Activated CD8-positive, alpha-beta T cell treated with anti-CD3 and anti-CD28 coated beads, Interleukin-2, amount 10 ng/mL, durations not matched to agents 7 days and 5 days (primary cell): ENCODE measurements at regions not wholly inside any gene's neighbourhood (a gene's known extent, or its start where the extent isn't known, plus 50 kb on each side); places are given as distances from the start of the nearest gene placed in this dataset.

Source experiments
- ATAC-seq: fragments of 150-1000 bp; cut with Tn5 transposase; one replicate; pipeline ENCODE4 v1.10.0; 2021; ENCODE audit warnings: moderate library complexity
- CTCF ChIA-PET: fragments of 350-600 bp; sonication (Branson Sonifier 250); formaldehyde crosslinking; loops from one replicate; lab custom pipeline; 2021; ENCODE audit warnings: antibody characterized with exemption; lab: Charles Lee
- POLR2A ChIA-PET: fragments of 350-600 bp; sonication (Branson Sonifier 250); formaldehyde crosslinking; loops from one replicate; lab custom pipeline; 2021; ENCODE audit warnings: antibody characterized with exemption; lab: Charles Lee
- DNase-seq: peaks from one replicate; pipeline ENCODE4 v3.0.0-alpha.2; 2020
- H3K27ac Mint-ChIP-seq: one replicate; pipeline ENCODE4 v1.8.0; 2021; ENCODE audit warnings: mild to moderate bottlenecking, mixed read lengths
- H3K27me3 Mint-ChIP-seq: one replicate; pipeline ENCODE4 v1.8.0; 2021; ENCODE audit warnings: low read depth, mixed read lengths
- H3K36me3 Mint-ChIP-seq: one replicate; pipeline ENCODE4 v1.8.0; 2021; ENCODE audit warnings: low read depth, mixed read lengths
- H3K4me1 Mint-ChIP-seq: one replicate; pipeline ENCODE4 v1.8.0; 2021; ENCODE audit warnings: low read depth, mixed read lengths
- H3K4me3 Mint-ChIP-seq: one replicate; pipeline ENCODE4 v1.8.0; 2021; ENCODE audit warnings: mild to moderate bottlenecking, mixed read lengths
- H3K9me3 Mint-ChIP-seq: one replicate; pipeline ENCODE4 v1.8.0; 2022; ENCODE audit warnings: mixed read lengths; ENCODE audit not compliant: insufficient read depth

DNA sequence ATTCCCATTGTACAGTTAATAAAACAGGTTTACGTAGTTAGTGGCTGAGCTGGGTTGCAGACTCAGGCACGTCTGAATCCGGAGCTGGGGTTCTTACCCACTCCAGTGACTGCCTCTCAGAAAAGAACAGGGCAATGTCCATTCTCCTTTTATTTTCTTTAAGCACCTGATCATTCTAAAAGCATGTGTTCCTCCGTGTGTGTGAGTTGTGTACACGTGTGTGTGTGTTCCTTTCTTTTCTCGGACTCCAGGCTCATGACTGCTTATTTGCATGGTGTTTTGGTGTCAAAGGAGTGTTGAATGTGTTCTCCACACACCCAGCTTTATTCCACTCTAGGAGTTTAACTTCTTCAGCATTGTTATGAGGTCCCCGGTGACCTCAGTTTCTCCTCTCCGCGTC, 260.1 kb downstream of the SNX10 start:
- H3K4me1 Mint-ChIP-seq, result no peaks in the 10 kb centered on the region
- ChIA-PET POLR2A (no interaction called here), CTCF (no interaction called here)
- DNase-seq (no peak), ATAC-seq (no peak)
- H3K9me3 Mint-ChIP-seq, result no peaks in the 10 kb centered on the region
- H3K27me3 Mint-ChIP-seq, result peaks cover 17% of the 10 kb centered on the region
- H3K36me3 Mint-ChIP-seq, result no peaks in the 10 kb centered on the region
- H3K4me3 Mint-ChIP-seq, result no peak overlapping the region
- no peak overlapping the region for H3K27ac Mint-ChIP-seq

DNA sequence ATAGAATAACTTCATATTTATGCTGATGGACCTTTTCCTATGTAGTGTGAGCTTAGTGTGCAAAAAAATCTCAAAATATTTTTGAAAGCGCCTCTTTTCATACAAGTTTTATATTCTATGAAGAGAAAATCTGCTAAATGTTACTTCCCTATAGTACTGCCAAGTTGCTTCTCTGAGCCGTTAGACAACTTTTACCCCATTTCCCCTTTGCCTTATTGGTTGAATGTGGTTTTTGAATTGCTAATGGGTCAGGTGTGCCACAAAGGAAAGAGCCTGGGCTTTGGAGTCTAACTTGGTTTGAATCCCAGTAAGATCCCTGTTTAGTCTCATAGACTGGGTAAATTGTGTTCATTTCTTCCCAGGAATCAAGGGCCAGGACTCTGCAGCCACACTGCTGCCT, 261.5 kb downstream of the SNX10 start:
- H3K9me3 Mint-ChIP-seq, result no peaks in the 10 kb centered on the region
- ChIA-PET CTCF (interaction anchor here (1.1 kb wide), 1 partner anchor 183 kb away, joined by 3 read pairs; no protein-coding TSS in a partner anchor), POLR2A (no interaction called here)
- no peak overlapping the region for H3K4me3 Mint-ChIP-seq
- H3K36me3 Mint-ChIP-seq, result no peaks in the 10 kb centered on the region
- ATAC-seq (no peak), DNase-seq (no peak)
- H3K4me1 Mint-ChIP-seq, result no peaks in the 10 kb centered on the region
- peaks cover 15% of the 10 kb centered on the region for H3K27me3 Mint-ChIP-seq
- H3K27ac Mint-ChIP-seq, result no peak overlapping the region

DNA sequence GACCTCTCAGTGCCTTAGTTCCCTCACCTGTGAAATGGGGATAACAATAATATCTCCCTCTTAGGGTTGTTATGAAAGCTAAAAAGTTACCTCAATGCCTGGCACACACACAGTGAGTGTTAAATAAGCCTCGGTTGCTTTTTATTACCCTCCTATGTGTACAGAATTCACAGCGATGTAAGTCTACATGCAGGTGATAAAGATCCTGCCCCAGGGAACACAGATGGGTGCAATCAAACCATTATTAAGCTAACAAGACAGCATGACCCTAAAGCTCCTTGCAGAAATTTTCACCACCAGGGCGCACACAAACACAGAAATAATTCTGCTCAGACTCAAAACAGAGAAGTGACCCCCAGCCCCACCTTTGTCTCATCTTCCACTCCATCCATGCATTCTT, 261.9 kb downstream of the SNX10 start:
- Mint-ChIP-seq H3K27ac (no peak overlapping the region), H3K27me3 (peaks cover 13% of the 10 kb centered on the region), H3K36me3 (no peaks in the 10 kb centered on the region), H3K4me1 (no peaks in the 10 kb centered on the region), H3K9me3 (no peaks in the 10 kb centered on the region), H3K4me3 (no peak overlapping the region)
- POLR2A ChIA-PET, result no interaction called here
- no peak for ATAC-seq
- CTCF ChIA-PET, result interaction anchor here (1.1 kb wide), 1 partner anchor 184 kb away, joined by 3 read pairs; no protein-coding TSS in a partner anchor
- DNase-seq, result no peak

DNA sequence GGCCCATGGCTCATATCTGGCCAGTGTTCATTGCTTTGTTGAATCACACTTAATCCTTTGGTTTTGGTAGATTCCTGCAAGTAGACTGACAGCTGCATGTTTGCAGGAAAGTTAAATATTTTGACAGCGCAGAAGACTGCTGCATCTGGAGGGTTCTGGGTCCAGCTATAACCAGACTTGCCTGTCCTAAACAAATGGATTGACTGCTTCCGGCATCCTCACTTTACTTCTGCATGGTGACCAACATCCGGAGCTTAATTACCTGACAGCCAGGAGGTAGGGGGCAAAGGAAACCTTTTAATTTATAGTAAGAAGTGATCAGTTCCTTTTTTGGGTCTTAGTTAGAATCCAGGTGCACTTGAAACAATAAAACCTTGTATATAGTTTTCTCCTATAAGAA, 263.3 kb downstream of the SNX10 start:
- H3K9me3 Mint-ChIP-seq, result no peaks in the 10 kb centered on the region
- DNase-seq, result no peak
- POLR2A ChIA-PET, result no interaction called here
- CTCF ChIA-PET, result interaction anchor here (1.4 kb wide), 1 partner anchor 13 kb away, joined by 3 read pairs; no protein-coding TSS in a partner anchor
- ATAC-seq, result no peak
- H3K4me3 Mint-ChIP-seq, result no peak overlapping the region
- no peaks in the 10 kb centered on the region for H3K4me1 Mint-ChIP-seq
- H3K36me3 Mint-ChIP-seq, result no peaks in the 10 kb centered on the region
- H3K27ac Mint-ChIP-seq, result no peak overlapping the region
- peaks cover 20% of the 10 kb centered on the region for H3K27me3 Mint-ChIP-seq

DNA sequence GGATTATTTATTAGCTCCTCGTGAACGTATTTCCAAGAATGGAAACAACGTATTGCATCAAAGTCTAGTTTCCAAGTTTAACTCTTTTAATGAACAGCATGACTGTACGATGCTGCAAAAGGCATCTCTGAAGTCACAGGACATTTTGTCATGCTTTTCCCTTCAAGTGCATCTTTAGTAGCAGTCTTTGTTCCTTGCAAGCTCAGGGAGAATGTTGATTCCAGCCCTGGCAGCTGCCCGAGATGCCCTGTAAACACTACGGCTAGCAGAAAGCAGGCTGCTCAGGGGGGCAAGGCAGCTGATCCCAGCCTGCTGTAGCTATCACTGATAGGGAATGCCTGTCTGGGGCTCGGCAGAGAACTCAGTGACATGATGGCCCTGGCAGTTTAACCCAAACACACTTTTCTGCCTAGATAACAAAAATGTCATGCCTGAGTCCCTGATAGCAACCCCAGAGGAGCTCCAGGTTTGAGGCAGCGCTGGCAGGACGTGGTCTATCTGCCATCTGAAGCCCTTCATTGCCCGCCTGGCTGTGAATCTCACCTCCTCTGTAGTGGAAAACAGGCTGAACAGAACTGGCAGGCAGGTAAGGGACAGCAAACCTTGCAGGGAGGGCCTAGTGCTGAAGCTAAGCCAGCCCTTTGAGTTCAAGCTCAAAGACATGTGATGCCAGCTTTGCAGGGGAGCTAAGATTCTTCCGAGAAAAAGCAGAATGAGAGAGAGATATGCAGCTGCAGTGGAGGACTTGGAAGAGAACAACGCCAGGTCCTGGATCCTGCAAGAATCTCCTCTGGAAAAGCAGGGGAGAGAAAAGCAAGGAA, 264.6 kb downstream of the SNX10 start:
- Mint-ChIP-seq H3K9me3 (no peaks in the 10 kb centered on the region), H3K4me1 (no peaks in the 10 kb centered on the region), H3K4me3 (no peak overlapping the region), H3K36me3 (no peaks in the 10 kb centered on the region), H3K27me3 (peaks cover 22% of the 10 kb centered on the region), H3K27ac (no peak overlapping the region)
- ChIA-PET POLR2A (no interaction called here), CTCF (no interaction called here)
- DNase-seq (no peak), ATAC-seq (no peak)

DNA sequence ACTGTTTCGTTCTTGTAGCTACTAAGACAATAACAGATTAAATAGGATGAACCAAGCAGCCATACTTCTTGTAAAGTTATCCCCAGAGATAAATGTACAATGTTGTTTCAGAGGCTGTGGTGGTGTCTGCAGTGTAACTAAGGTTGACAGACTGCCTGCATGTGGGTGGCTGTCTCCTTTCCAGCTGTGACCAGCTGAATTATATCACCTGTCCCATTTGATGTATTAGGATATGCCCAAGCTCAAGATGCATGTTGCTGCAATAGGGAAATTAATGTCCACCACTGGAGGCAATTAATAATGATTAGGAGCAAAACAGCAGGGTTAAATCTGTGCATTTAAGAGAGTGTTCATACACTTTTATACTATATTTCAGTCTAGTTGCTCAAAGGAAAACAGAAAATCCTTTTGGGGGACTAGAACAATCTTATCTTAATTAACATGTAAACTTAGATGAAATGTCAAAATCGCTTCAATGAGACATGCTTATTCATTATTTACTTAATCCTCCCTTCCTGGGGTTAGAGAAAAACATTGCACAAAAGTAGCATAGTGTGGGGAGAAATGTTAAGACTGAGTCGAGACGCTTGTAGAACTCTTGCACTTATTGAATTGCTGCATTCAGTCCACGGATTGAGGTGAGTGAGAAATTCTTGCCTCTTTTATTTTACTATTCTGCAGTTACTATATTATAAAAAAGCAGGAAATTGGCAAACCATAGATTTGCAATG, 269.0 kb downstream of the SNX10 start:
- CTCF ChIA-PET, result interaction anchor here (0.9 kb wide), 1 partner anchor 13 kb away, joined by 3 read pairs; no protein-coding TSS in a partner anchor
- DNase-seq (no peak), ATAC-seq (no peak)
- H3K27ac Mint-ChIP-seq, result no peak overlapping the region
- no peaks in the 10 kb centered on the region for H3K9me3 Mint-ChIP-seq
- no peaks in the 10 kb centered on the region for H3K4me1 Mint-ChIP-seq
- POLR2A ChIA-PET, result no interaction called here
- no peaks in the 10 kb centered on the region for H3K36me3 Mint-ChIP-seq
- no peak overlapping the region for H3K4me3 Mint-ChIP-seq
- peaks cover 15% of the 10 kb centered on the region for H3K27me3 Mint-ChIP-seq

DNA sequence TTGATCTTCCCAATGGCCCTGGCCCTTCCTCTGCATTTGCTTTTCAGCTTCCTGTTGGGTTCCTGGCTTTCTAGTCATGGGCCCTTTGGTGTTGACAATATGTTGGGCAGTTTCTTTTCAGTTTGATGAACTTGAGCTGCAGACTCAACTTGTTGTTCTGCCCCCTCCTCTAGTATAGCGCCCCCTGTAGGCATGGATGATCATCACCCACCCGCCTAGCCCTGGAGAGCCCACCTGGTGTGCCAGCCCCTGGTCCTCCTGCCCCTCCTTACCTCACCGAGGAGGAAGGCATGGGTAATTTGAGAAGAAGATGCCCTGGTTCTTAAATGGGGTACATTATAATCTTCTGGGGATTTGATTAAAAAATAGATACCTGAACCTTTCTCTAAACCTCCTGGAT, 271.2 kb downstream of the SNX10 start:
- H3K27ac Mint-ChIP-seq, result no peak overlapping the region
- POLR2A ChIA-PET, result no interaction called here
- CTCF ChIA-PET, result interaction anchor here (1.2 to 1.4 kb wide), 2 partner anchors 13 to 18 kb away, joined by 3 read pairs; no protein-coding TSS in a partner anchor
- ATAC-seq (no peak), DNase-seq (no peak)
- no peaks in the 10 kb centered on the region for H3K36me3 Mint-ChIP-seq
- H3K4me3 Mint-ChIP-seq, result no peak overlapping the region
- H3K9me3 Mint-ChIP-seq, result no peaks in the 10 kb centered on the region
- peaks cover 15% of the 10 kb centered on the region for H3K27me3 Mint-ChIP-seq
- H3K4me1 Mint-ChIP-seq, result no peaks in the 10 kb centered on the region

DNA sequence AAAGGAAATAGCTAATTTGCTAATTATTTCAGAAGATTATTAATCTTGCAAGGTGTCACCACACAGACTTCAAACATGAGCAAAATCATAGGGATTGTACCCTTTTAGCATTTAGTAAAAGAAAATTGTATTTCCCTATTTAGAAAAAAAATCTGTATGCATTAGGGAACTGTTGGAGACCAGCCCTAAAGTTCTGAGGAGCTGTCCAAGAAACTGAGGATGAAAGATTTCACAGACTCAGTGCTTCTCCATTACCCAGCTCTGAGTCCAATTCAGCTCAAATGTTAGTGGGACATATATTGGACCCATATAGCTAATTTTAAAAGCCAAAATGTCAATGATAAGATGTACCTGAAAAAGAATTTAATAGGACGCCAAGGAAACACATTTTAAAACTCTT, 271.7 kb downstream of the SNX10 start:
- Mint-ChIP-seq H3K27me3 (peaks cover 15% of the 10 kb centered on the region), H3K4me3 (no peak overlapping the region), H3K4me1 (no peaks in the 10 kb centered on the region), H3K9me3 (no peaks in the 10 kb centered on the region), H3K27ac (no peak overlapping the region), H3K36me3 (no peaks in the 10 kb centered on the region)
- ChIA-PET CTCF (interaction anchor here (1.2 to 1.4 kb wide), 2 partner anchors 13 to 17 kb away, joined by 3 read pairs; no protein-coding TSS in a partner anchor), POLR2A (no interaction called here)
- ATAC-seq (no peak), DNase-seq (no peak)

DNA sequence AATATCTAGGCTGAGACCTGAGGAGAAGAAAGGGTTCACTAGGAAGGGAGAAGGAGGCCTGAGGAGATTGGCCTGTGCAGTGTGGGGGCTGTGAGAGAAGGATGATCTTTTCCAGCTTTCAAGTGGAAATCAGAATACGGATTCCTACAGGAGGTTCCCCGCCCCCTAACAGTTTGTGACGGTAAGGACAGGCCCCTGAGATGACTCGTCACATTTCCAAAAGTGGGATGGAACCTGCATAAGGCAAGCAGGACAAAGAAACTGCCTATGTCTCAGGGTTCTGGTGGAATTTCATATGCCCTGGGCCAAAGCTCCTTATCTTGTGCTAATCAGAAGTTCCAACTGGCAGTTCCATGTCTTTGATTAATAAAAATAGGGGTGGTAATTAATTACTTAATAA, 275.6 kb downstream of the SNX10 start:
- POLR2A ChIA-PET, result interaction anchor here (0.7 kb wide), 1 partner anchor 1220 kb away, joined by 3 read pairs; no protein-coding TSS in a partner anchor
- Mint-ChIP-seq H3K36me3 (no peaks in the 10 kb centered on the region), H3K4me1 (no peaks in the 10 kb centered on the region), H3K27me3 (peaks cover 20% of the 10 kb centered on the region), H3K4me3 (no peak overlapping the region), H3K9me3 (peaks cover 3% of the 10 kb centered on the region), H3K27ac (no peak overlapping the region)
- CTCF ChIA-PET, result no interaction called here
- DNase-seq (no peak), ATAC-seq (no peak)

DNA sequence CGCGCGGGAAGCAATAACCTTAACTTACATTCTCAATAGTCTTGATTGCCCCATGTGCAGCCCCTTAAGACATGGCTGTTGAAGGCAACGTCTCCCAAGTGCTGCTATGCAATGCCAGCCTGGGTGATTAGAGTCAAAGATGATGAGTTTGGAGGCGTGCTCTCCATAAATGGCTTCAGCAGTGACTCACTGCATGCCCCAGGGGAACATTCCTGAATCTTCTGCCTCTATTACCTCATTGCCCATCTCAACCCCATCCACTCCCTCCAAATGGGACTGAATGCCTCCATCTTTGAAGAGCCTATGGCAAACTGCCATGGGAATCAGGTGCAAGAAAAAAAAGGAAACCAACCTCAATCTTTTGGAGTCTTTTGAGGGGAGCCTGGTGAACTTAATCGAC, 282.8 kb downstream of the SNX10 start:
- peaks cover 18% of the 10 kb centered on the region for H3K27me3 Mint-ChIP-seq
- ATAC-seq (no peak), DNase-seq (no peak)
- no peak overlapping the region for H3K27ac Mint-ChIP-seq
- no peak overlapping the region for H3K4me3 Mint-ChIP-seq
- CTCF ChIA-PET, result interaction anchor here (0.9 kb wide), 1 partner anchor 14 kb away, joined by 3 read pairs; no protein-coding TSS in a partner anchor
- H3K9me3 Mint-ChIP-seq, result peaks cover 3% of the 10 kb centered on the region
- POLR2A ChIA-PET, result no interaction called here
- H3K36me3 Mint-ChIP-seq, result no peaks in the 10 kb centered on the region
- H3K4me1 Mint-ChIP-seq, result no peaks in the 10 kb centered on the region

DNA sequence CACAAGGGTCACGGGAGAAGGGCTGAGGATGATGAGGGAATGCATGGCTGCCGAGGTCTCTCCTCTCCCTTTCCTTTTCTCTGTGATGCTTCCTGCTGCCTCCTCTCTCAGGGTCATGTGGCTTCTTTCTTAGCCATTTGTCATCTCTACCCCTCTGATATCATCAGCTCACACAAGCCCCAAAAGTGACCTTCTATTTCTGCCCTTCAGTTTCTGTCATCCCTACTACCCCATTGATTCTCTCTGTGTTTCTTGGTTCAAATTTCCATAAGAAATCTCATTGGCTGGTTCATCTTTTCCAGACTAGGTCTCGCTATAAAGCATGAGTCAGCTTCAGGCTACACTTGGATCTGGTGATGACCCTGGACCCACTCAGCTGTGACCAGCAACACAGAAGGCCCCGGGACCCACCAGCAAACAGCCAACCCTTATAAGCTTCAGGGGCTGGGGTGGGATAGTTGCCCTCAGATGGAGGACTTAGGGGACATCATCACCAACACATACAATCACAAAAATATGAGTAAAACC, 284.3 kb downstream of the SKAP2 start:
- DNase-seq (no peak), ATAC-seq (no peak)
- Mint-ChIP-seq H3K36me3 (no peaks in the 10 kb centered on the region), H3K4me1 (no peaks in the 10 kb centered on the region), H3K9me3 (no peaks in the 10 kb centered on the region), H3K27me3 (peaks cover 9% of the 10 kb centered on the region), H3K27ac (no peak overlapping the region), H3K4me3 (no peak overlapping the region)
- CTCF ChIA-PET, result interaction anchor here (1.0 kb wide), 1 partner anchor 16 kb away, joined by 3 read pairs; no protein-coding TSS in a partner anchor
- POLR2A ChIA-PET, result no interaction called here
